Neural progenitor cell (in vitro differentiated cells): ENCODE measurements at regions not wholly inside any gene's neighbourhood (a gene's known extent, or its start where the extent isn't known, plus 50 kb on each side); places are given as distances from the start of the nearest gene placed in this dataset.
A peak's percentile ranks its signal among the peaks of the same experiment; 100 is the strongest.

Source experiments
- DNase-seq: peaks from one replicate; pipeline ENCODE4 v3.0.0-alpha.2; 2016; ENCODE audit warnings: low spot score
- H2AFZ ChIP-seq: fragments of 200-600 bp; sonication (generic); replicated peaks from 2 replicates; pipeline ENCODE4 v1.6.1; 2016; ENCODE audit warnings: antibody characterized with exemption
- H3F3A ChIP-seq: fragments of 200-600 bp; sonication (generic); 2 replicates; pipeline ENCODE4 v1.6.1; 2016; ENCODE audit warnings: antibody characterized with exemption, low read depth
- H3K27ac ChIP-seq: fragments of 200-600 bp; sonication (generic); 2 replicates; pipeline ENCODE4 v1.5.1; 2016; ENCODE audit warnings: mild to moderate bottlenecking
- H3K27me3 ChIP-seq: fragments of 200-600 bp; sonication (generic); 2 replicates; pipeline ENCODE4 v1.6.1; 2016; ENCODE audit warnings: mild to moderate bottlenecking, moderate library complexity
- H3K36me3 ChIP-seq: fragments of 200-600 bp; sonication (generic); 2 replicates; pipeline ENCODE4 v1.5.1; 2016
- H3K4me1 ChIP-seq: fragments of 200-600 bp; sonication (generic); 2 replicates; pipeline ENCODE4 v1.6.1; 2016; ENCODE audit warnings: mixed run types
- H3K4me2 ChIP-seq: fragments of 200-600 bp; sonication (generic); 2 replicates; pipeline ENCODE4 v1.6.1; 2016
- H3K4me3 ChIP-seq: fragments of 200-600 bp; sonication (generic); 2 replicates; pipeline ENCODE4 v1.5.1; 2016
- H3K79me2 ChIP-seq: fragments of 200-600 bp; sonication (generic); 2 replicates; pipeline ENCODE4 v1.6.1; 2016; ENCODE audit warnings: low read depth
- H3K9ac ChIP-seq: fragments of 200-600 bp; sonication (generic); 2 replicates; pipeline ENCODE4 v1.6.1; 2016
- H3K9me3 ChIP-seq: fragments of 200-600 bp; sonication (generic); 2 replicates; pipeline ENCODE4 v1.5.1; 2016; ENCODE audit warnings: low read depth
- H4K20me1 ChIP-seq: fragments of 200-600 bp; sonication (generic); 2 replicates; pipeline ENCODE4 v1.6.1; 2016; ENCODE audit warnings: low read depth
- H3K27ac Mint-ChIP-seq: 3 replicates; pipeline ENCODE4 v1.8.0; 2021; ENCODE audit warnings: mixed read lengths
- H3K27me3 Mint-ChIP-seq: 2 replicates; pipeline ENCODE4 v1.8.0; 2022; ENCODE audit warnings: low read depth, mild to moderate bottlenecking, inconsistent platforms, moderate library complexity, mixed read lengths; ENCODE audit not compliant: insufficient read depth
- H3K36me3 Mint-ChIP-seq: 3 replicates; pipeline ENCODE4 v1.8.0; 2021; ENCODE audit warnings: mixed read lengths
- H3K4me1 Mint-ChIP-seq: 3 replicates; pipeline ENCODE4 v1.8.0; 2021; ENCODE audit warnings: mixed read lengths
- H3K4me3 Mint-ChIP-seq: 3 replicates; pipeline ENCODE4 v1.8.0; 2021; ENCODE audit warnings: mild to moderate bottlenecking, moderate library complexity, mixed read lengths
- H3K9me3 Mint-ChIP-seq: 3 replicates; pipeline ENCODE4 v1.8.0; 2020; ENCODE audit warnings: mixed read lengths
- CTCF ChIP-seq: fragments of 200-600 bp; sonication (generic); IDR thresholded peaks from 2 replicates; pipeline ENCODE4 v1.5.1; 2017; ENCODE audit warnings: antibody characterized with exemption, mild to moderate bottlenecking
- EZH2 ChIP-seq: fragments of 200-600 bp; sonication (generic); IDR thresholded peaks from 2 replicates; pipeline ENCODE4 v1.6.1; 2017; ENCODE audit warnings: antibody characterized with exemption, mild to moderate bottlenecking, moderate library complexity
- EZH2phosphoT487 ChIP-seq: fragments of 200-600 bp; sonication (generic); IDR thresholded peaks from 2 replicates; pipeline ENCODE4 v1.6.1; 2017; ENCODE audit warnings: antibody characterized with exemption

GRCh38 chr13:112007191-112007590 is 59.8 kb upstream of the SOX1 start:
- Histone ChIP-seq H3K27ac (no peak overlapping the region), H3K79me2 (no peaks in the 10 kb centered on the region), H3K27me3 (peaks cover 35% of the 10 kb centered on the region), H3K9me3 (no peaks in the 10 kb centered on the region), H3K36me3 (no peaks in the 10 kb centered on the region), H3F3A (no peaks in the 10 kb centered on the region), H3K4me3 (no peak overlapping the region), H2AFZ (no peak overlapping the region), H3K4me1 (no peaks in the 10 kb centered on the region), H3K4me2 (no peak overlapping the region), H4K20me1 (no peaks in the 10 kb centered on the region), H3K9ac (no peak overlapping the region)
- Mint-ChIP-seq H3K27me3 (peaks cover 15% of the 10 kb centered on the region), H3K4me3 (no peak overlapping the region), H3K27ac (no peak overlapping the region), H3K9me3 (peaks cover 14% of the 10 kb centered on the region), H3K4me1 (no peaks in the 10 kb centered on the region), H3K36me3 (no peaks in the 10 kb centered on the region)
- TF ChIP-seq EZH2phosphoT487, result no peak
- TF ChIP-seq EZH2, result no peak
- no peak for TF ChIP-seq CTCF
- DNase-seq, result no peak

GRCh38 chr13:112010714-112011113 is 56.2 kb upstream of the SOX1 start:
- no peak for DNase-seq
- Histone ChIP-seq H3K9me3 (no peaks in the 10 kb centered on the region), H3F3A (no peaks in the 10 kb centered on the region), H3K27ac (no peak overlapping the region), H2AFZ (no peak overlapping the region), H3K4me1 (no peaks in the 10 kb centered on the region), H3K27me3 (peaks cover under 1% of the 10 kb centered on the region), H3K9ac (no peak overlapping the region), H3K4me2 (no peak overlapping the region), H3K79me2 (no peaks in the 10 kb centered on the region), H3K4me3 (no peak overlapping the region), H4K20me1 (no peaks in the 10 kb centered on the region), H3K36me3 (no peaks in the 10 kb centered on the region)
- TF ChIP-seq EZH2phosphoT487 (no peak), CTCF (no peak), EZH2 (no peak)
- Mint-ChIP-seq H3K9me3 (peaks cover 16% of the 10 kb centered on the region), H3K4me3 (no peak overlapping the region), H3K27me3 (peaks cover 10% of the 10 kb centered on the region), H3K27ac (no peak overlapping the region), H3K4me1 (no peaks in the 10 kb centered on the region), H3K36me3 (peaks cover 2% of the 10 kb centered on the region)

- Histone ChIP-seq H3K27ac (no peak overlapping the region), H3K4me2 (no peak overlapping the region), H4K20me1 (no peaks in the 10 kb centered on the region), H3K9ac (no peak overlapping the region), H3K4me1 (no peaks in the 10 kb centered on the region), H3F3A (no peaks in the 10 kb centered on the region), H2AFZ (no peak overlapping the region), H3K36me3 (no peaks in the 10 kb centered on the region), H3K4me3 (no peak overlapping the region), H3K9me3 (no peaks in the 10 kb centered on the region), H3K79me2 (no peaks in the 10 kb centered on the region), H3K27me3 (no peaks in the 10 kb centered on the region)
- H3K4me1 Mint-ChIP-seq, result no peaks in the 10 kb centered on the region
- H3K4me3 Mint-ChIP-seq, result no peak overlapping the region
- no peak for TF ChIP-seq EZH2
- H3K27ac Mint-ChIP-seq, result no peak overlapping the region
- peaks cover 7% of the 10 kb centered on the region for H3K27me3 Mint-ChIP-seq
- H3K9me3 Mint-ChIP-seq, result peaks cover 12% of the 10 kb centered on the region
- H3K36me3 Mint-ChIP-seq, result peaks cover 2% of the 10 kb centered on the region
- peak; percentile 23 for DNase-seq
Measured at GRCh38 chr13:112012016-112012704, 54.8 kb upstream of the SOX1 start.

GRCh38 chr13:112012705-112013085 is 54.3 kb upstream of the SOX1 start:
- Histone ChIP-seq H2AFZ (no peak overlapping the region), H3K9ac (no peak overlapping the region), H3K79me2 (no peaks in the 10 kb centered on the region), H4K20me1 (no peaks in the 10 kb centered on the region), H3K9me3 (no peaks in the 10 kb centered on the region), H3F3A (no peaks in the 10 kb centered on the region), H3K4me1 (no peaks in the 10 kb centered on the region), H3K36me3 (no peaks in the 10 kb centered on the region), H3K27ac (no peak overlapping the region), H3K4me2 (no peak overlapping the region), H3K27me3 (peaks cover under 1% of the 10 kb centered on the region), H3K4me3 (no peak overlapping the region)
- no peak for DNase-seq
- Mint-ChIP-seq H3K27ac (no peak overlapping the region), H3K4me3 (no peak overlapping the region), H3K27me3 (peaks cover 5% of the 10 kb centered on the region), H3K9me3 (peaks cover 12% of the 10 kb centered on the region), H3K4me1 (no peaks in the 10 kb centered on the region), H3K36me3 (peaks cover 2% of the 10 kb centered on the region)
- TF ChIP-seq CTCF (no peak), EZH2 (no peak), EZH2phosphoT487 (no peak)
